GM18507 (cell line): ENCODE measurements at regions not wholly inside any gene's neighbourhood (a gene's known extent, or its start where the extent isn't known, plus 50 kb on each side); places are given as distances from the start of the nearest gene placed in this dataset.

ENCODE experiments used
- DNase-seq: peaks from one replicate; pipeline ENCODE4 v3.0.0; 2011; ENCODE audit warnings: low read depth; ENCODE audit not compliant: insufficient read length; ENCODE audit errors: extremely low spot score
- FAIRE-seq: peaks from 2 replicates; lab custom pipeline; 2011; peaks lifted over from hg19 to GRCh38; lab: Jason Lieb, UNC

- FAIRE-seq, result no peak
- no peak for DNase-seq
These were observed 89.4 kb upstream of the PTBP2 start for GRCh38 chr1:96632045-96632664.

- FAIRE-seq (no peak), DNase-seq (no peak)
These were observed 87.9 kb upstream of the PTBP2 start for GRCh38 chr1:96633695-96634094.

- no peak for DNase-seq
These were observed 86.7 kb upstream of the PTBP2 start for GRCh38 chr1:96634883-96635282.

GRCh38 chr1:96641282-96641681 is 80.3 kb upstream of the PTBP2 start:
- FAIRE-seq (no peak), DNase-seq (no peak)

More at GRCh38 chr1:96634883-96635282, 86.7 kb upstream of the PTBP2 start:
- FAIRE-seq, result no peak

GRCh38 chr1:96643519-96643918 is 78.1 kb upstream of the PTBP2 start:
- DNase-seq (no peak), FAIRE-seq (no peak)

GRCh38 chr1:96649301-96649700 is 72.3 kb upstream of the PTBP2 start:
- no peak for FAIRE-seq

GRCh38 chr1:96651517-96651916 is 70.1 kb upstream of the PTBP2 start:
- FAIRE-seq (no peak), DNase-seq (no peak)

More at GRCh38 chr1:96649301-96649700, 72.3 kb upstream of the PTBP2 start:
- no peak for DNase-seq

GRCh38 chr1:96660051-96660450 is 61.5 kb upstream of the PTBP2 start:
- no peak for FAIRE-seq
- no peak for DNase-seq

GRCh38 chr1:96660503-96660902 is 61.1 kb upstream of the PTBP2 start:
- DNase-seq, result no peak
- no peak for FAIRE-seq
